Testis (tissue), 2 donors: ENCODE measurements at regions not wholly inside any gene's neighbourhood (a gene's known extent, or its start where the extent isn't known, plus 50 kb on each side); places are given as distances from the start of the nearest gene placed in this dataset.
A peak's percentile ranks its signal among the peaks of the same experiment; 100 is the strongest.

ENCODE experiments used
- DNase-seq: peaks from one replicate; pipeline ENCODE4 v3.0.0-alpha.2; 2019
- H3K27ac ChIP-seq, 2 donors: fragments of 200-600 bp; sonication (generic); one replicate each; pipeline ENCODE4 v1.5.1; 2019
- H3K27me3 ChIP-seq: fragments of 200-600 bp; sonication (generic); one replicate; pipeline ENCODE4 v1.5.1; 2019
- H3K36me3 ChIP-seq: fragments of 200-600 bp; sonication (generic); one replicate; pipeline ENCODE4 v1.5.1; 2017; ENCODE audit warnings: low read depth; ENCODE audit errors: missing control alignments
- H3K4me1 ChIP-seq: fragments of 200-600 bp; sonication (generic); one replicate; pipeline ENCODE4 v1.5.1; 2019
- H3K4me3 ChIP-seq, 2 donors: fragments of 200-600 bp; sonication (generic); one replicate each; pipeline ENCODE4 v1.5.1; 2017 to 2019
- H3K9me3 ChIP-seq: fragments of 200-600 bp; sonication (generic); one replicate; pipeline ENCODE4 v1.5.1; 2017
- POLR2A ChIP-seq: fragments of 450-650 bp; IDR thresholded peaks from one replicate; pipeline ENCODE4 v1.6.1; 2017; ENCODE audit warnings: antibody characterized with exemption, mild to moderate bottlenecking, moderate library complexity
- WGBS, 2 donors: methylation state at CpG; one replicate each; pipeline ENCODE4 v1.1.5; 2018; 5-methylcytosine and 5-hydroxymethylcytosine counted together
- intact Hi-C: fragments of 100-400 bp; cut with DNase I; formaldehyde crosslinking; loops from one replicate; pipeline ENCODE4 v1.15.1; 2023; ENCODE audit warnings: low total_unique reads
- TF ChIP-seq, protein P1 (sequence below), 3 experiments: fragments of 450-650 bp in 2 of 3; fragments of 200-600 bp in 1 of 3; sonication (generic) in 1 of 3; IDR thresholded peaks; one replicate each; pipeline ENCODE4 v1.5.1; 2016 to 2019; ENCODE audit warnings: antibody characterized with exemption in 3 of 3, mild to moderate bottlenecking in 2 of 3, moderate library complexity in 1 of 3

GRCh38 chr12:17528394-17528793, 561.6 kb downstream of the RERGL start:
- Histone ChIP-seq H3K36me3 (no peaks in the 10 kb centered on the region), H3K27ac (no peak overlapping the region), H3K4me1 (no peaks in the 10 kb centered on the region), H3K4me3 (no peak overlapping the region), H3K9me3 (no peaks in the 10 kb centered on the region), H3K27me3 (no peaks in the 10 kb centered on the region)
- intact Hi-C loops, result no loop called here
- DNase-seq, result no peak
- TF ChIP-seq, protein P1, sequence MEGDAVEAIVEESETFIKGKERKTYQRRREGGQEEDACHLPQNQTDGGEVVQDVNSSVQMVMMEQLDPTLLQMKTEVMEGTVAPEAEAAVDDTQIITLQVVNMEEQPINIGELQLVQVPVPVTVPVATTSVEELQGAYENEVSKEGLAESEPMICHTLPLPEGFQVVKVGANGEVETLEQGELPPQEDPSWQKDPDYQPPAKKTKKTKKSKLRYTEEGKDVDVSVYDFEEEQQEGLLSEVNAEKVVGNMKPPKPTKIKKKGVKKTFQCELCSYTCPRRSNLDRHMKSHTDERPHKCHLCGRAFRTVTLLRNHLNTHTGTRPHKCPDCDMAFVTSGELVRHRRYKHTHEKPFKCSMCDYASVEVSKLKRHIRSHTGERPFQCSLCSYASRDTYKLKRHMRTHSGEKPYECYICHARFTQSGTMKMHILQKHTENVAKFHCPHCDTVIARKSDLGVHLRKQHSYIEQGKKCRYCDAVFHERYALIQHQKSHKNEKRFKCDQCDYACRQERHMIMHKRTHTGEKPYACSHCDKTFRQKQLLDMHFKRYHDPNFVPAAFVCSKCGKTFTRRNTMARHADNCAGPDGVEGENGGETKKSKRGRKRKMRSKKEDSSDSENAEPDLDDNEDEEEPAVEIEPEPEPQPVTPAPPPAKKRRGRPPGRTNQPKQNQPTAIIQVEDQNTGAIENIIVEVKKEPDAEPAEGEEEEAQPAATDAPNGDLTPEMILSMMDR (IDR thresholded peaks at IDR 0.05), result no peak
- TF ChIP-seq POLR2A, result no peak
- 53% methylated on average over 2 of the region's 2 CpGs for WGBS, 2 donors

GRCh38 chr12:17527021-17527420, 563.0 kb downstream of the RERGL start:
- Histone ChIP-seq H3K4me3 (no peak overlapping the region), H3K4me1 (no peaks in the 10 kb centered on the region), H3K27me3 (no peaks in the 10 kb centered on the region), H3K9me3 (no peaks in the 10 kb centered on the region), H3K36me3 (no peaks in the 10 kb centered on the region), H3K27ac (no peak overlapping the region)
- TF ChIP-seq, protein P1 (IDR thresholded peaks at IDR 0.05), result no peak
- TF ChIP-seq POLR2A, result no peak
- WGBS, 2 donors, result 67 to 80% methylated on average over 1 of the region's 1 CpG
- intact Hi-C loops, result no loop called here
- no peak for DNase-seq

DNA sequence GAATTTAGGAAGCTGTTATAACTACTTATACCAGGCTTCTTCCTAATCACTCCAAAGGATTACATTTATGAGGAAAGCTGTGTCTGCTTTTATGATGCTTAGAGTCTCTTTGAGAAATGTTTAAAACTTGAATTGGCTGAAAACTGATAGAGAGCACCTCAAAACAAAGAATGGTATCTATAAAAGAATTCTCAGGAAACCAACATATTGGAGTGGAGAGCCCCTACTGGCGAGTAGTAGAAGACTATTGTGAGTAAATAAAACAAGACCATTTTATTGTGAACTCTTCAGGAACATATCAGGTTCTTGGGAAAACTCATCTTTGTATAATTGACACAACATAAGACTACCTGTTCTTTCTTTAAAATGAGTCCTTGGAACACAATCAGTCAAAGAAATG, 578.6 kb downstream of the RERGL start:
- Histone ChIP-seq H3K4me3 (no peak overlapping the region), H3K4me1 (peaks cover 19% of the 10 kb centered on the region), H3K27ac (no peak overlapping the region), H3K36me3 (no peaks in the 10 kb centered on the region), H3K27me3 (no peaks in the 10 kb centered on the region), H3K9me3 (no peaks in the 10 kb centered on the region)
- WGBS, 2 donors, result 73 to 83% methylated on average over 1 of the region's 1 CpG
- TF ChIP-seq, protein P1 (IDR thresholded peaks at IDR 0.05), result peak in 1 of 3 experiments; percentile 37
- no peak for TF ChIP-seq POLR2A
- intact Hi-C loops, result no loop called here
- DNase-seq, result no peak

DNA sequence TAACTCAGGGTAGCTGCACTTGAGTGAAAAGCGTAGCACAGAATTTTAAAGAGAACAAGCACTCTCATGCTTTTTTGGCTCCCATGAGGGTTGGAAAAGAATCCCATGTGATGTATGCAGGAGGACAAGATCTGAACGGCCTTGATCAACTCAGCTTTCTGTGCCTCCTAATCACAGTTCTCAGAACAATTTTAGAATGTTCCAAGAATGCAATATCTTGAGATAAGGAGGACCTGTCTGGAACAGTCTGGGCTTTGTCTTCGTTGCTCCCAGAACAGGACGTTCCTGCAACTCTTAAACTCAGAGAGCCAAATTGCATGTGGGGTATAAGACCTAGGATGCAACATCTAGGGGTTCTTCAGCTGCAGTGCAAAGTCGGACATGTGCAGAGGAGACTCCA, 582.7 kb downstream of the RERGL start:
- Histone ChIP-seq H3K27ac (peak overlapping the region; percentile 89 to 92), H3K27me3 (no peaks in the 10 kb centered on the region), H3K4me1 (peaks cover 30% of the 10 kb centered on the region), H3K36me3 (no peaks in the 10 kb centered on the region), H3K4me3 (no peak overlapping the region), H3K9me3 (no peaks in the 10 kb centered on the region)
- DNase-seq, result peak; percentile 88
- no peak for TF ChIP-seq POLR2A
- WGBS, 2 donors, result 23 to 51% methylated on average over 5 of the region's 5 CpGs
- intact Hi-C loops, result no loop called here

DNA sequence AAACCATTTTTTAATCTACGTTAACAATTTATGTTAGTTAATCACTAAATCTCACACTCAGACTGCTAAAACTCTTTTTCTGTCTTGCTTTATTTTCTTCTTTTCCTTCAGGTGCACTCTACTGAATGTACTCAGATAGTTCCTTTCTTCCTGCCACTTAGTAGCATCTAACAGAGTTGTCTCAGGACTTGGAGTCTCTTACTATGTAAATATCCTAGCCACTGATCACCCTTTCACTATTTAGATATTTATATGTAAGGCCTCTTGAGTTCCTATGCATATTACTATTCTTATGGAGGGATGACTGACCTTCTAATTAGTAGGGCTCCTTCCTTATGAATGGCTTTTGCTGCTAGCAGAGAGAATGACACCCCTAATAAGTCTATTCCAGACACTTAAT, 586.3 kb downstream of the RERGL start:
- 49 to 77% methylated on average over 1 of the region's 1 CpG for WGBS, 2 donors
- Histone ChIP-seq H3K27me3 (no peaks in the 10 kb centered on the region), H3K4me3 (no peak overlapping the region), H3K4me1 (peaks cover 29% of the 10 kb centered on the region), H3K27ac (no peak overlapping the region), H3K9me3 (no peaks in the 10 kb centered on the region), H3K36me3 (no peaks in the 10 kb centered on the region)
- intact Hi-C loops, result no loop called here
- TF ChIP-seq POLR2A, result no peak
- TF ChIP-seq, protein P1 (IDR thresholded peaks at IDR 0.05), result no peak
- no peak for DNase-seq
